Neuronal stem cell (in vitro differentiated cells): ENCODE measurements at regions not wholly inside any gene's neighbourhood (a gene's known extent, or its start where the extent isn't known, plus 50 kb on each side); places are given as distances from the start of the nearest gene placed in this dataset.

Experiments used
- DNase-seq: peaks from one replicate; pipeline ENCODE4 v3.0.0-alpha.2; 2013; ENCODE audit warnings: low spot score
- H2AFZ ChIP-seq: one replicate; pipeline ENCODE4 v1.6.1; 2013; ENCODE audit warnings: mild to moderate bottlenecking, low read length, inconsistent platforms
- H2AK5ac ChIP-seq: 2 replicates; pipeline ENCODE4 v1.6.1; 2013; ENCODE audit warnings: low read depth, mild to moderate bottlenecking, inconsistent platforms, low read length, moderate library complexity, mixed read lengths
- H2BK120ac ChIP-seq: 2 replicates; pipeline ENCODE4 v1.6.1; 2013; ENCODE audit warnings: low read depth, mild to moderate bottlenecking, inconsistent platforms, low read length, moderate library complexity, mixed read lengths
- H2BK12ac ChIP-seq: one replicate; pipeline ENCODE4 v1.6.1; 2013; ENCODE audit warnings: low read length, inconsistent platforms
- H2BK15ac ChIP-seq: 2 replicates; pipeline ENCODE4 v1.6.1; 2013; ENCODE audit warnings: mild to moderate bottlenecking, low read length, inconsistent platforms, mixed read lengths
- H2BK5ac ChIP-seq: one replicate; pipeline ENCODE4 v1.6.1; 2013; ENCODE audit warnings: inconsistent platforms, mild to moderate bottlenecking, low read length, moderate library complexity
- H3K14ac ChIP-seq: one replicate; pipeline ENCODE4 v1.6.1; 2013; ENCODE audit warnings: low read length, inconsistent platforms
- H3K18ac ChIP-seq: 2 replicates; pipeline ENCODE4 v1.6.1; 2013; ENCODE audit warnings: low read length, inconsistent platforms
- H3K23ac ChIP-seq: 2 replicates; pipeline ENCODE4 v1.6.1; 2013; ENCODE audit warnings: low read depth, mild to moderate bottlenecking, mixed read lengths, low read length, inconsistent platforms; ENCODE audit not compliant: poor library complexity
- H3K27ac ChIP-seq: replicated peaks from 3 replicates; pipeline ENCODE4 v1.5.1; 2013; ENCODE audit warnings: low read length, inconsistent platforms
- H3K27me3 ChIP-seq, 3 experiments: 2 replicates each; pipeline ENCODE4 v1.6.1; 2013; ENCODE audit warnings: low read length in 3 of 3, mild to moderate bottlenecking in 2 of 3, inconsistent platforms in 1 of 3, low read depth in 1 of 3, mixed read lengths in 1 of 3, moderate library complexity in 1 of 3; ENCODE audit not compliant: control insufficient read depth in 3 of 3, insufficient read depth in 3 of 3
- H3K36me3 ChIP-seq, 2 donors: replicated peaks in 1 of 2; 2 replicates each; pipeline ENCODE4 v1.6.1; 2013; ENCODE audit warnings: low read length in 2 of 2; ENCODE audit not compliant: control insufficient read depth in 2 of 2, insufficient read depth in 2 of 2
- H3K4ac ChIP-seq: 2 replicates; pipeline ENCODE4 v1.6.1; 2013; ENCODE audit warnings: inconsistent platforms, mild to moderate bottlenecking, low read length, moderate library complexity
- H3K4me1 ChIP-seq, 2 donors: 1 replicate in 1 of 2; 2 replicates in 1 of 2; pipeline ENCODE4 v1.6.1; 2013; ENCODE audit warnings: low read length in 2 of 2, low read depth in 1 of 2; ENCODE audit not compliant: control insufficient read depth in 2 of 2, insufficient read depth in 1 of 2
- H3K4me2 ChIP-seq: one replicate; pipeline ENCODE4 v1.6.1; 2013; ENCODE audit warnings: mild to moderate bottlenecking, low read length, inconsistent platforms; ENCODE audit not compliant: insufficient read depth, poor library complexity, severe bottlenecking
- H3K4me3 ChIP-seq, 2 donors: 2 replicates each; pipeline ENCODE4 v1.5.1; 2013; ENCODE audit warnings: low read length in 2 of 2, mild to moderate bottlenecking in 2 of 2, inconsistent platforms in 1 of 2, moderate library complexity in 1 of 2
- H3K79me1 ChIP-seq: one replicate; pipeline ENCODE4 v1.6.1; 2013; ENCODE audit warnings: low read depth, mild to moderate bottlenecking, inconsistent platforms, low read length, moderate library complexity
- H3K9ac ChIP-seq: one replicate; pipeline ENCODE4 v1.6.1; 2013; ENCODE audit warnings: mild to moderate bottlenecking, low read depth, low read length, inconsistent platforms; ENCODE audit not compliant: poor library complexity
- H3K9me3 ChIP-seq, 2 donors: replicated peaks in 1 of 2; 2 replicates each; pipeline versions ENCODE3 to v1.6.1; 2013; ENCODE audit warnings: low read length in 2 of 2, mild to moderate bottlenecking in 2 of 2, inconsistent platforms in 1 of 2, low read depth in 1 of 2, mixed read lengths in 1 of 2, moderate library complexity in 1 of 2; ENCODE audit not compliant: control insufficient read depth in 2 of 2, insufficient read depth in 1 of 2
- H4K8ac ChIP-seq: one replicate; pipeline ENCODE4 v1.6.1; 2013; ENCODE audit warnings: low read depth, mild to moderate bottlenecking, inconsistent platforms, low read length, moderate library complexity
- H4K91ac ChIP-seq: one replicate; pipeline ENCODE4 v1.6.1; 2013; ENCODE audit warnings: low read length, low read depth, mild to moderate bottlenecking, inconsistent platforms; ENCODE audit not compliant: poor library complexity
- WGBS, 2 donors: extraction: QIAGEN DNeasy Blood & Tissue Kit; methylation state at CpG; one replicate each; pipeline ENCODE4 v1.1.7; 2013; ENCODE audit warnings: missing lambda C conversion rate in 2 of 2, mixed read lengths in 1 of 2; ENCODE audit not compliant: insufficient read length in 2 of 2, insufficient replicate concordance in 1 of 2; ENCODE audit errors: extremely low coverage in 2 of 2; 5-methylcytosine and 5-hydroxymethylcytosine counted together

- no peaks in the 10 kb centered on the region for H3K9me3 ChIP-seq
Observed at GRCh38 chr2:120814352-120814751, 78.7 kb downstream of the GLI2 start.

GRCh38 chr2:120815292-120815691 lies 79.6 kb downstream of the GLI2 start:
- H3K18ac ChIP-seq: peak overlapping the region; percentile 61
- no peak overlapping the region for H3K4me3 ChIP-seq
- H3K36me3 ChIP-seq: peaks cover 11 to 90% of the 10 kb centered on the region in 2 donors
- no peak overlapping the region for H3K27ac ChIP-seq
- peak overlapping the region; percentile 68 for H3K23ac ChIP-seq
- H3K4ac ChIP-seq: no peak overlapping the region
- H3K4me1 ChIP-seq: peaks cover 6 to 9% of the 10 kb centered on the region in 2 donors
- no peaks in the 10 kb centered on the region for H3K27me3 ChIP-seq
- H4K91ac ChIP-seq: no peak overlapping the region
- H2BK120ac ChIP-seq: no peak overlapping the region
- no peak overlapping the region for H3K14ac ChIP-seq
- no CpG with 5 or more reads among the region's 12 CpGs for WGBS, 2 donors
- H2BK5ac ChIP-seq: no peak overlapping the region
- H2AK5ac ChIP-seq: no peak overlapping the region
- no peak for DNase-seq
- H3K9me3 ChIP-seq: no peaks in the 10 kb centered on the region
- H4K8ac ChIP-seq: no peak overlapping the region
- H3K79me1 ChIP-seq: peaks cover 16% of the 10 kb centered on the region
- H2BK12ac ChIP-seq: no peak overlapping the region
- H3K9ac ChIP-seq: peak overlapping the region; percentile 32
- H2AFZ ChIP-seq: no peak overlapping the region
- H2BK15ac ChIP-seq: no peak overlapping the region
- H3K4me2 ChIP-seq: no peak overlapping the region

More at GRCh38 chr2:120814352-120814751, 78.7 kb downstream of the GLI2 start:
- no peak overlapping the region for H3K4ac ChIP-seq
- H3K4me2 ChIP-seq: no peak overlapping the region
- no peak overlapping the region for H3K4me3 ChIP-seq
- H2BK15ac ChIP-seq: no peak overlapping the region
- no peaks in the 10 kb centered on the region for H3K27me3 ChIP-seq
- H4K91ac ChIP-seq: no peak overlapping the region
- H2BK12ac ChIP-seq: no peak overlapping the region
- H3K9ac ChIP-seq: no peak overlapping the region
- DNase-seq: no peak
- H3K79me1 ChIP-seq: peaks cover 12% of the 10 kb centered on the region
- H2AFZ ChIP-seq: no peak overlapping the region
- no CpG with 5 or more reads among the region's 6 CpGs for WGBS, 2 donors
- no peak overlapping the region for H3K27ac ChIP-seq
- H4K8ac ChIP-seq: no peak overlapping the region
- H2AK5ac ChIP-seq: no peak overlapping the region
- peaks cover 12 to 90% of the 10 kb centered on the region in 2 donors for H3K36me3 ChIP-seq
- no peak overlapping the region for H2BK5ac ChIP-seq
- no peak overlapping the region for H3K23ac ChIP-seq
- H3K14ac ChIP-seq: no peak overlapping the region
- peak overlapping the region; percentile 11 for H3K18ac ChIP-seq
- H3K4me1 ChIP-seq: no peaks in the 10 kb centered on the region
- H2BK120ac ChIP-seq: no peak overlapping the region

GRCh38 chr2:120817136-120817955 lies 81.7 kb downstream of the GLI2 start:
- Histone ChIP-seq H3K14ac (no peak overlapping the region), H4K8ac (no peak overlapping the region), H2BK15ac (no peak overlapping the region), H2AK5ac (no peak overlapping the region), H3K4ac (no peak overlapping the region), H3K4me3 (no peak overlapping the region), H2BK5ac (no peak overlapping the region), H2BK120ac (no peak overlapping the region), H3K27me3 (no peaks in the 10 kb centered on the region), H2AFZ (no peak overlapping the region), H3K9ac (peak overlapping the region; percentile 7), H3K18ac (no peak overlapping the region), H3K4me1 (peaks cover 16 to 17% of the 10 kb centered on the region in 2 donors), H3K4me2 (no peak overlapping the region), H3K36me3 (peaks cover 8 to 85% of the 10 kb centered on the region in 2 donors), H3K27ac (no peak overlapping the region), H2BK12ac (no peak overlapping the region), H4K91ac (no peak overlapping the region), H3K23ac (peak overlapping the region; percentile 45), H3K9me3 (no peaks in the 10 kb centered on the region), H3K79me1 (peaks cover 19% of the 10 kb centered on the region)
- no peak for DNase-seq
- no CpG with 5 or more reads among the region's 25 CpGs for WGBS, 2 donors

- H2BK15ac ChIP-seq: no peak overlapping the region
- H3K23ac ChIP-seq: no peak overlapping the region
- no CpG with 5 or more reads among the region's 3 CpGs for WGBS, 2 donors
- no peak overlapping the region for H4K91ac ChIP-seq
- H2AFZ ChIP-seq: no peak overlapping the region
- peak overlapping the region; percentile 7 for H3K9ac ChIP-seq
- H3K27ac ChIP-seq: no peak overlapping the region
- no peak overlapping the region for H3K4me3 ChIP-seq
- H3K4me2 ChIP-seq: no peak overlapping the region
- no peak overlapping the region for H2AK5ac ChIP-seq
- no peak overlapping the region for H2BK5ac ChIP-seq
- H3K4ac ChIP-seq: no peak overlapping the region
- no peak overlapping the region for H2BK12ac ChIP-seq
- DNase-seq: no peak
- no peak overlapping the region for H3K14ac ChIP-seq
- H3K18ac ChIP-seq: no peak overlapping the region
- H3K27me3 ChIP-seq: no peaks in the 10 kb centered on the region
- no peaks in the 10 kb centered on the region for H3K9me3 ChIP-seq
- H3K36me3 ChIP-seq: peaks cover 8 to 83% of the 10 kb centered on the region in 2 donors
- H2BK120ac ChIP-seq: no peak overlapping the region
- no peak overlapping the region for H4K8ac ChIP-seq
- H3K79me1 ChIP-seq: peaks cover 19% of the 10 kb centered on the region
- H3K4me1 ChIP-seq: peaks cover 16 to 17% of the 10 kb centered on the region in 2 donors
Observed at GRCh38 chr2:120817956-120818325, 82.3 kb downstream of the GLI2 start.
